ENCODE measurements at regions not wholly inside any gene's neighbourhood (a gene's known extent, or its start where the extent isn't known, plus 50 kb on each side); places are given as distances from the start of the nearest gene placed in this dataset.

GRCh38 chr2:60371219-60371618 is 182.2 kb downstream of the BCL11A start:
- H3K9me3 Mint-ChIP-seq = no peaks in the 10 kb centered on the region
- H3K4me3 Mint-ChIP-seq (ENCODE audit: low read depth) = no peak overlapping the region
- H3K36me3 Mint-ChIP-seq (ENCODE audit: low read depth) = no peaks in the 10 kb centered on the region
- H3K27ac Mint-ChIP-seq = no peak overlapping the region
- peaks cover 6% of the 10 kb centered on the region for H3K27me3 Mint-ChIP-seq (ENCODE audit: low read depth)
- H3K4me1 Mint-ChIP-seq (ENCODE audit: low read depth) = no peaks in the 10 kb centered on the region
- DNase-seq (ENCODE audit: low spot score) = no peak
- intact Hi-C loops (cut with micrococcal nuclease) = no loop called here

DNA sequence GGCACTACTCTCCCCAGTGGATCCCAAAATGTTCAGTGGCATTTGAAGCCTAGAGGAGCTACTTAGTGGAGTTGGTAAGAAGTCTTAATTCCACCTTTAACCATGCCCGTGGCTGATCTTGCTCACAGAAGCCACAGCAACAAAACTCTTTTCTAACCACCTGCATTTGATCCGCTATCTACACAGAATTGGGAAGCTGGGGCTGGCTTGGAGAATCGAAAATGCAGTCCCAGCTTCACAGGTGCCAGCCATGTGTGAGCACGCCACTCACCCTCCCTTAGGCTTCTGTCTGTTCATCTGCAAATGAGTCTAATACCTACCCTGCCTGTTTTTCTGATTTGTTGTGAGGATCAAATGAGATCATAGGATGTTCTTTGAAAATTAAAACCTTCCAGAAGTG is 182.6 kb downstream of the BCL11A start:
- intact Hi-C loops (cut with micrococcal nuclease) = no loop called here

GRCh38 chr2:60368456-60368855 is 185.0 kb downstream of the BCL11A start:
- no peak for DNase-seq (ENCODE audit: low spot score)
- no peak overlapping the region for H3K27ac Mint-ChIP-seq
- H3K27me3 Mint-ChIP-seq (ENCODE audit: low read depth) = peaks cover 6% of the 10 kb centered on the region
- no peak overlapping the region for H3K4me3 Mint-ChIP-seq (ENCODE audit: low read depth)
- no peaks in the 10 kb centered on the region for H3K9me3 Mint-ChIP-seq
- intact Hi-C loops (cut with micrococcal nuclease) = no loop called here
- H3K4me1 Mint-ChIP-seq (ENCODE audit: low read depth) = no peaks in the 10 kb centered on the region
- no peaks in the 10 kb centered on the region for H3K36me3 Mint-ChIP-seq (ENCODE audit: low read depth)

More for the DNA sequence above, 182.6 kb downstream of the BCL11A start:
- Mint-ChIP-seq H3K4me1 (ENCODE audit: low read depth) (no peaks in the 10 kb centered on the region), H3K27me3 (ENCODE audit: low read depth) (peaks cover 6% of the 10 kb centered on the region), H3K36me3 (ENCODE audit: low read depth) (no peaks in the 10 kb centered on the region), H3K9me3 (no peaks in the 10 kb centered on the region), H3K27ac (no peak overlapping the region), H3K4me3 (ENCODE audit: low read depth) (no peak overlapping the region)
- no peak for DNase-seq (ENCODE audit: low spot score)

DNA sequence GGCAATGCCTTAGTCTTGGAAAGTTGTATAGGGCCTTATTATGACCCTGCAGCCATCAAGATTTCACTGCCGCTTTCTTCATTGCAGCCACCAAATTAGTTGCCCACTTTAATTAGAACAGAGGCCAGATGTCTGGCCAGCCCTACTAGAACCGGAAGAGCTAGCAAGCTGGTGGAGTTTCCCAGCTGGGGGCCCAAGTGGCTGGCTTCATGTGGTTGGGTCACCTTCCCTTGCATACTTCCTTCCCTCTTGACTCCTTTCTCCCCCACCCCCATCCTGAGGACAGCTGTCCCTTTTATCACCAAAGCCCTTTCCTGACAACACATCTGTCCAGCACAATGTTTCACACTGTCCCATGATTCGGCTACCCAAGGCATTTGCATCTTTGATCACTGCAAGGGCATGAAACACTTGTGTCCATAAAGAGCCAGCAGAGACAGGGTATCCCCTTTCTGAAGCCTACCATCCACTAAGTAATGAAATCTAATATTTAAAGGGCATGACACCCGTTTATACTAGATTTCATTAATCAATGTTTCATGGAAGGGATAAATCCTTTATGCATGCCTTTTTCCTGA is 187.2 kb downstream of the BCL11A start:
- Mint-ChIP-seq H3K27ac (no peak overlapping the region), H3K27me3 (ENCODE audit: low read depth) (peaks cover 6% of the 10 kb centered on the region), H3K36me3 (ENCODE audit: low read depth) (no peaks in the 10 kb centered on the region), H3K4me3 (ENCODE audit: low read depth) (no peak overlapping the region), H3K9me3 (no peaks in the 10 kb centered on the region), H3K4me1 (ENCODE audit: low read depth) (no peaks in the 10 kb centered on the region)
- intact Hi-C loops (cut with micrococcal nuclease) = no loop called here
- no peak for DNase-seq (ENCODE audit: low spot score)

GRCh38 chr2:60365556-60365955 is 187.9 kb downstream of the BCL11A start:
- H3K27me3 Mint-ChIP-seq (ENCODE audit: low read depth) = peaks cover 6% of the 10 kb centered on the region
- no peak for DNase-seq (ENCODE audit: low spot score)
- no peaks in the 10 kb centered on the region for H3K4me1 Mint-ChIP-seq (ENCODE audit: low read depth)
- intact Hi-C loops (cut with micrococcal nuclease) = no loop called here
- no peaks in the 10 kb centered on the region for H3K9me3 Mint-ChIP-seq
- H3K27ac Mint-ChIP-seq = no peak overlapping the region
- H3K4me3 Mint-ChIP-seq (ENCODE audit: low read depth) = no peak overlapping the region
- H3K36me3 Mint-ChIP-seq (ENCODE audit: low read depth) = no peaks in the 10 kb centered on the region

GRCh38 chr2:60364491-60364890 is 189.0 kb downstream of the BCL11A start:
- no peaks in the 10 kb centered on the region for H3K9me3 Mint-ChIP-seq
- H3K27ac Mint-ChIP-seq = no peak overlapping the region

DNA sequence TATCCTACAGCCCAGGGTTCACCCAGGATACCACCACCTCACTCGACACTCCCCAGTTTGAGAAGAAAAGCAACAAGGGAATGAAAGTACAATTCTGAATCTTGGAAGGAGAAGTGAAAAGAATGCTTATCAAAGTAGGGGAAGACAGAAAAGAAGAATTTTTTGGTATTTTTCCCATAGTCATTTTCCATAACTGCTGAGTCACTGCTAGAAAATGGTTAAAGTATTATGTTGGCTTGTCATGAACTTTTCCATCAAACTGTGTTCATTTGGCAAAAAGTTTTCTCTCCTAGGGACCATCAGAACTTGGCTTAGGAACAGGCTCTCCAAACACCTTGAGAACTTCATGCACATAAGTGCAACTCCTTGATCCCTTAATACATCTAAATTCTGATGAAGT is 192.0 kb downstream of the BCL11A start:
- H3K4me1 Mint-ChIP-seq (ENCODE audit: low read depth) = peaks cover under 1% of the 10 kb centered on the region
- no peaks in the 10 kb centered on the region for H3K36me3 Mint-ChIP-seq (ENCODE audit: low read depth)
- intact Hi-C loops (cut with micrococcal nuclease) = no loop called here
- H3K9me3 Mint-ChIP-seq = no peaks in the 10 kb centered on the region
- no peak for DNase-seq (ENCODE audit: low spot score)
- H3K4me3 Mint-ChIP-seq (ENCODE audit: low read depth) = no peak overlapping the region
- peaks cover 1% of the 10 kb centered on the region for H3K27me3 Mint-ChIP-seq (ENCODE audit: low read depth)
- H3K27ac Mint-ChIP-seq = no peak overlapping the region

More at GRCh38 chr2:60364491-60364890, 189.0 kb downstream of the BCL11A start:
- no peaks in the 10 kb centered on the region for H3K4me1 Mint-ChIP-seq (ENCODE audit: low read depth)
- DNase-seq (ENCODE audit: low spot score) = no peak
- H3K4me3 Mint-ChIP-seq (ENCODE audit: low read depth) = no peak overlapping the region
- H3K27me3 Mint-ChIP-seq (ENCODE audit: low read depth) = peaks cover 4% of the 10 kb centered on the region
- intact Hi-C loops (cut with micrococcal nuclease) = no loop called here
- H3K36me3 Mint-ChIP-seq (ENCODE audit: low read depth) = no peaks in the 10 kb centered on the region

- intact Hi-C loops (cut with micrococcal nuclease) = no loop called here
These were observed 193.9 kb downstream of the BCL11A start for GRCh38 chr2:60359569-60359968.

GRCh38 chr2:60358476-60358875 is 195.0 kb downstream of the BCL11A start:
- H3K36me3 Mint-ChIP-seq (ENCODE audit: low read depth) = no peaks in the 10 kb centered on the region
- no peak overlapping the region for H3K4me3 Mint-ChIP-seq (ENCODE audit: low read depth)
- H3K27ac Mint-ChIP-seq = no peak overlapping the region
- intact Hi-C loops (cut with micrococcal nuclease) = no loop called here
- H3K4me1 Mint-ChIP-seq (ENCODE audit: low read depth) = peaks cover 10% of the 10 kb centered on the region
- no peak for DNase-seq (ENCODE audit: low spot score)
- H3K9me3 Mint-ChIP-seq = no peaks in the 10 kb centered on the region
- H3K27me3 Mint-ChIP-seq (ENCODE audit: low read depth) = peaks cover 4% of the 10 kb centered on the region

More at GRCh38 chr2:60359569-60359968, 193.9 kb downstream of the BCL11A start:
- H3K27ac Mint-ChIP-seq = no peak overlapping the region
- peaks cover 3% of the 10 kb centered on the region for H3K27me3 Mint-ChIP-seq (ENCODE audit: low read depth)
- peaks cover 10% of the 10 kb centered on the region for H3K4me1 Mint-ChIP-seq (ENCODE audit: low read depth)
- H3K4me3 Mint-ChIP-seq (ENCODE audit: low read depth) = no peak overlapping the region
- no peaks in the 10 kb centered on the region for H3K36me3 Mint-ChIP-seq (ENCODE audit: low read depth)
- DNase-seq (ENCODE audit: low spot score) = no peak
- H3K9me3 Mint-ChIP-seq = no peaks in the 10 kb centered on the region

- H3K36me3 Mint-ChIP-seq (ENCODE audit: low read depth) = no peaks in the 10 kb centered on the region
- no peak overlapping the region for H3K4me3 Mint-ChIP-seq (ENCODE audit: low read depth)
- peaks cover 4% of the 10 kb centered on the region for H3K27me3 Mint-ChIP-seq (ENCODE audit: low read depth)
- peaks cover 10% of the 10 kb centered on the region for H3K4me1 Mint-ChIP-seq (ENCODE audit: low read depth)
- DNase-seq (ENCODE audit: low spot score) = no peak
- intact Hi-C loops (cut with micrococcal nuclease) = no loop called here
- no peak overlapping the region for H3K27ac Mint-ChIP-seq
- H3K9me3 Mint-ChIP-seq = no peaks in the 10 kb centered on the region
These were observed 195.5 kb downstream of the BCL11A start for GRCh38 chr2:60357996-60358395.

GRCh38 chr2:60356346-60356745 is 197.1 kb downstream of the BCL11A start:
- no peaks in the 10 kb centered on the region for H3K9me3 Mint-ChIP-seq
- no peak overlapping the region for H3K27ac Mint-ChIP-seq
- DNase-seq (ENCODE audit: low spot score) = no peak

GRCh38 chr2:60355849-60356261 is 197.6 kb downstream of the BCL11A start:
- intact Hi-C loops (cut with micrococcal nuclease) = no loop called here
- no peak overlapping the region for H3K4me3 Mint-ChIP-seq (ENCODE audit: low read depth)
- H3K36me3 Mint-ChIP-seq (ENCODE audit: low read depth) = no peaks in the 10 kb centered on the region
- no peak for DNase-seq (ENCODE audit: low spot score)
- peaks cover 4% of the 10 kb centered on the region for H3K27me3 Mint-ChIP-seq (ENCODE audit: low read depth)
- no peaks in the 10 kb centered on the region for H3K9me3 Mint-ChIP-seq
- H3K27ac Mint-ChIP-seq = no peak overlapping the region
- H3K4me1 Mint-ChIP-seq (ENCODE audit: low read depth) = peaks cover 10% of the 10 kb centered on the region

More at GRCh38 chr2:60356346-60356745, 197.1 kb downstream of the BCL11A start:
- no peaks in the 10 kb centered on the region for H3K36me3 Mint-ChIP-seq (ENCODE audit: low read depth)
- H3K4me1 Mint-ChIP-seq (ENCODE audit: low read depth) = peaks cover 10% of the 10 kb centered on the region
- intact Hi-C loops (cut with micrococcal nuclease) = no loop called here
- no peak overlapping the region for H3K4me3 Mint-ChIP-seq (ENCODE audit: low read depth)
- H3K27me3 Mint-ChIP-seq (ENCODE audit: low read depth) = peaks cover 4% of the 10 kb centered on the region

- no peak for DNase-seq (ENCODE audit: low spot score)
- Mint-ChIP-seq H3K4me3 (ENCODE audit: low read depth) (no peak overlapping the region), H3K4me1 (ENCODE audit: low read depth) (peaks cover 10% of the 10 kb centered on the region), H3K36me3 (ENCODE audit: low read depth) (no peaks in the 10 kb centered on the region), H3K9me3 (no peaks in the 10 kb centered on the region), H3K27me3 (ENCODE audit: low read depth) (peaks cover 4% of the 10 kb centered on the region), H3K27ac (no peak overlapping the region)
- intact Hi-C loops (cut with micrococcal nuclease) = no loop called here
These were observed 198.7 kb downstream of the BCL11A start for GRCh38 chr2:60354713-60355112.

GRCh38 chr2:60353863-60354262 is 199.6 kb downstream of the BCL11A start:
- no peaks in the 10 kb centered on the region for H3K36me3 Mint-ChIP-seq (ENCODE audit: low read depth)
- no peak for DNase-seq (ENCODE audit: low spot score)
- H3K27me3 Mint-ChIP-seq (ENCODE audit: low read depth) = peaks cover 6% of the 10 kb centered on the region
- no peak overlapping the region for H3K4me3 Mint-ChIP-seq (ENCODE audit: low read depth)
- H3K9me3 Mint-ChIP-seq = no peaks in the 10 kb centered on the region
- intact Hi-C loops (cut with micrococcal nuclease) = no loop called here
- H3K4me1 Mint-ChIP-seq (ENCODE audit: low read depth) = peaks cover 10% of the 10 kb centered on the region
- H3K27ac Mint-ChIP-seq = no peak overlapping the region
